GM18907 (cell line): ENCODE measurements at regions not wholly inside any gene's neighbourhood (a gene's known extent, or its start where the extent isn't known, plus 50 kb on each side); places are given as distances from the start of the nearest gene placed in this dataset.
"Not testable (repeated sequence)": the region's sequence is repeated elsewhere in the genome, so short reads cannot be mapped to it uniquely, and the experiment has no call there.

Experiments
- ATAC-seq: cut with Tn5 transposase; IDR thresholded peaks from one replicate; pipeline ENCODE4 v1.9.1; 2021; ENCODE audit warnings: mild to moderate bottlenecking, moderate library complexity; ENCODE audit not compliant: unreplicated experiment

DNA sequence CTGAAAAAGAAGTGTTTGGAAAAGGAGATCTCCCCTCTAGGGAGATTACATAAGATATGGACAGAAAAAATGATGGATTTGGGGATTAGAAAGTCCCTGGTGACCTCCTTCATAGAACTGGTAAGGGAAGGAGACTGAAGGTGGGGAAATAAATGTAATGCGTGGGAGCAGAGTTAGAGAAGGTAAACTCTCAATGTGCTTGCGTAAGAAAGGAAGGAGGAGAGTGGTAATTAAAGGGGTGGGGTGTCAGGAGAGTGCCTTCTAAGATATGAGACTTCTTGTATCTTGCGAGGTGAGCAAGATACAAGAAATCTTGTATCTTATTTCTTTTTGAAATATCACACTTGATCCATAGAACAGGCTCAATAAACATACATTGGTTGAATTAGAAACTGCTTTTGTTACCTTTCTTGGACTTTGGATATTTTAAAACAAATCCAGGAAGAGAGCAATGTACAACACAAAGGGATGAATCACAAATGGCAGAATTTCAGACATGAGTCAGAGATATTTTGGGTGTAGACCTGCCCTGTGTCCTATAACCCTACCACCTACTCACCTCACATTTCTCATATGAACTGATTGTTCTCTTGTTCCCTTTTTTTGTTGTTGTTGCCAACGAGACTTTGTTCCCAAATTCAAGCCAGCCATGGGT, 342.4 kb downstream of the INSIG2 start:
- ATAC-seq, result no peak

DNA sequence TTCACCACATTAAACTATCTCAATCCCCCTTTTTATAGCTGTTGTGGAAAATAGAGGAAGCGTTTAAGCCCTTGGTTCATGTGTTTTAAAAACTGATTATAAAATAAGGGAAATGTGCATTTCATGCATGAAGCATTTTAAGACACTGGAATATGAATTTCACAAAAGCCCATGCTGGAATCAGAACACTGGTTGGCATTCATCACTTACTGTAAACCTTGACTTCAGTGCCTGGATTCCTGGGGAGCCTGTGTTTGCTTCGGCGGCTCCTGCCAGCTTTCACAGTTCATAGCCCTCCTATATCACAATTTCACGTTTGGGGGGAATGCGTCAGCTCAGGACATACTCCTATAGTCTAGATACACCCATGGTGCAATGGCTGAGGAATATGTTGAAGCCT, 336.9 kb downstream of the INSIG2 start:
- ATAC-seq, result no peak

DNA sequence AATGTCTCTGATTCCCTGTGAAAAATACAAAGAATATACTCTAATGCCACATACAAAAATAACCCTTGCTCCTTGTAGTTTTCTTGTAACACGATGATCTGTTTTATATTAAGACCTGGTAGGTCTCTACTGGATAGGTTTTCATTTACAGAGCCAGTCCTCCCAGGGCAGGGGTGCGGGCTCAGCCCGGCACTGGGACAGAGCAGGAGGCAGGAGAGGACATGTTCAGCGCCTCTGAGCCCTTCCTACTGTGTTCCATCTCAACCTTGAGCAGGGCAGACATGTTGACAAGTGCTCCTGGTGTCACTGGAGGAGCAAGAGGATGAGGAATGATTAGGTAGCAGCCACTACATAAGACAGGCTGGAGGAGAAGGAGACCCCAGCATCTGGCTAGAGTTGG, 335.5 kb downstream of the INSIG2 start:
- ATAC-seq, result no peak

GRCh38 chr2:118421648-118422047, 333.4 kb downstream of the INSIG2 start:
- no peak for ATAC-seq

GRCh38 chr2:118417406-118418120, 329.3 kb downstream of the INSIG2 start:
- ATAC-seq, result no peak

DNA sequence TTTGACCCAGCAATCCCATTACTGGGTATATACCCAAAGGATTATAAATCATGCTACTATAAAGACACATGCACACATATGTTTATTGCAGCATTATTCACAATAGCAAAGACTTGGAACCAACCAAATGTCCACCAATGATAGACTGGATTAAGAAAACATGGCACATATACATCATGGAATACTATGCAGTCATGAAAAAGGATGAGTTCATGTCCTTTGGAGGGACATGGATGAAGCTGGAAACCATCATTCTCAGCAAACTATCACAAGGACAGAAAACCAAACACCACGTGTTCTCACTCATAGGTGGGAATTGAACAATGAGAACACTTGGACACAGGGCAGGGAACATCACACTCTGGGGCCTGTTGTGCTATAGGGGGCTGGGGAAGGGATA, 326.9 kb downstream of the INSIG2 start:
- not testable (repeated sequence) for ATAC-seq

GRCh38 chr2:118403658-118404451, 315.6 kb downstream of the INSIG2 start:
- ATAC-seq, result no peak

DNA sequence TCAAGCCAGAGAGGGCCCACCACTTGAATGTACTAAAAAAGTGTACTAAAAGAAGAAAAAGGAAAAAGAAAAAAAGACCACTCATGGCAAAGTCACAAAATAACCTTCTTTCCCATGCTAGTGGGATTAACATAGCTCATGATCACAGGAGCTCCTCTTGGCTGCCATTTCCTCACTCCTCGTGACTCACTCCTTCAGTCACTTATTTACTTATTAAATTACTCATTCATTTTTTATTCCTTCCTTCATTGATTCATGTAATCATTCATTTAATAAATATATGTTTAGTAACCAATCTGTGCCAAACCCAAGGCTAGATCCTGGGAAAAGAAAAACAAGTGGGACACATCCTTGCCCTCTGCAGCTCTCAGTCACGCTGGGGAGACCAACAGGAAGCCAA, 300.5 kb downstream of the INSIG2 start:
- ATAC-seq, result no peak

GRCh38 chr2:118387509-118387908, 299.2 kb downstream of the INSIG2 start:
- no peak for ATAC-seq

- no peak for ATAC-seq
These were observed 298.5 kb downstream of the INSIG2 start for GRCh38 chr2:118386641-118387302.

- ATAC-seq, result no peak
These were observed 292.8 kb downstream of the INSIG2 start for GRCh38 chr2:118380915-118381653.

- ATAC-seq, result no peak
These were observed 287.7 kb downstream of the INSIG2 start for GRCh38 chr2:118375907-118376485.

DNA sequence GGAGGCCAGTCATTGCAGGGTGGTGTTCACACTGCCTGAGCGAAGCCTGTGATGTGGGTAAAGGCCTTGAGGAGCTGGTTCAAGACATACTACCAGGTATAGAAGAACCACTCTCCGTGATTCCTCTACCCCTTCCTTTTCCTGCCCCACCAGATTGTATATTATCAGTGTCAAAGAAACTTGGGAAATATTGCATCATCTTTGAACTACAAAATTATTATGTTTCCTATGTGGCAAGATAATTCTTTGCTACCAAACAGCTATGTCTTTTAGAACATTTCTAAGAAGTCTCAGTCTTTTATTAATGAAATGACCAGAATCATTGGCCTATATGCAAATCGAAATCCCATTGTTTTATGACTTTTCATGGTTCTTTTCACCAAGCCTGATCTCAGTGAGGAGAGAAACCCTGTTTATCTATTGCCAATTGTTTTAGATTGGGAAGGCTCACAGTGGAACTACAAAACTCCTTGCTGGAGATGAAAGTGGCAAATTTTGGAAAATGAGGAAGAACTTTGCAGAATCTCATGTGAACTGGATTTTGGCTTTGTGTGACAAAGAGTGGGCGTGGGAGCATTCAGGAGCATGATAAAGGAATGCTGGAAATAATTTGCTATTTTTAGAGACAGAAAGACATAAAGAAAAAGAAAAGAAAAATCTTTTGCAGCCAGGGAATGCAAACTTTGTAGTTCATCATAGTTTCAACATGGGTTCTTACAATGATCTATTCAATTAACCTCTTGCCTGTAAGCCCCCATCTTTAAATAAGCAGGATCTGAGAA, 286.9 kb downstream of the INSIG2 start:
- ATAC-seq, result no peak

DNA sequence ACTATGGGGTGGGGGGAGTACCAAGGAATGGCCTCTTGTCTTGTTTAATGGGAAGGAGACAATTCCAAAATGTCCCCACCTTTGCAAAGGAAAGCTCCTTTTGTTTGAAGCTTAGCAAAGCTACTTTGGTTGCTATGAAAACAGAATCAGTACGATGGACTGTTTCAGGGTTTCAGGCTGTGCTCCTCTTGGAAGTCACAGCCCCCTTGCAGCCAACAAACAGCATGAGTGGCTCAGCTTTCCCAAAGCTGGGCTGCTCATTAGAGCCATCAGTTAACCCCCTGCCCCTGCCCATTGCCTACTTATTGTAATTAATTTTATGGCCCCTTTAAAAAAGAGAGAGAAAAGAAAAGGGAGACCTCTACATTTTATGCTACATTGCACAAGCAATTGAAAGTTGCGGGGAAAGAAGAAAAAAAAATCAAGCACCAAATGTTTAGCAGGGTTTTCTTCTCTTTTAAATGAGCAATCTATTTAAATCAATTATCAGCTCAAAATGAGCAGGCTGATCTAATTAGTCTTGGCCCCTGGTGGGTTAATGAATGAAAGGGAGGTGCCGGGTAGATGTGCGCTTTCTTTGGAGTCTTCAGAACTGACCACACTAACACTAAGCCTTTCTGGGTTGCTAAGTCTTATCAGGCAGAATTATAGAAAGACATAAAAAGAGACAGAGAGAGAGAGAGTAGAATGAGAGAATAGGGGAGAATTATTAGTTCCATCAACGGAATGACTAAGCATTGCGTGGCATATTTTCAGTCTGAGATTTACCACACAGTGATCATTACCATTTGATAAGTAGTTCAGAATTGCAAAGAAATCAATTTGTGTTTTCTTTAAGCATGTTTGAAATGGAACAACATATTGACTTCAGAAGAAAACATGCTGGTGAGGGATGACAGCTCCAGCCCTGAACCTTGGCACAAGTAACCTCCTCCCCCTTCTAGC, 284.9 kb downstream of the INSIG2 start:
- no peak for ATAC-seq

DNA sequence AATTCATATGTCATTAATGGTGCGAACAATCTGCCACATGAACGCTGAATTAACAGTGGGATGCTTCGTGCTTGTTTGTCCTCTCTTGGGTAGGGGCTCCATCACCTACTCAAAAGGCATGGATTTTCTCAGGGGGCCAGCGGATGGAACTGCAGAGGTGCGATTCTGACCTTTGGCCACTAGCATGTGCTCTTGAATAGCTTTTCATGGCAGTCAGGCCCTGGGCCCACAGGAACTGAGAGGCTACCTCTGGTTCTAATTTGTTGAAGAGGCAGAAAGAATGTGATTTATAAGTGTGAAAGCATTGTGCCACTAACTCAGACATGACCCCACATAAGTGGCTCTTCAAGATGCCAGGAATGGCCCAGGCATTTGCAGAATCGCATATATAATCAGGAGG, 283.2 kb downstream of the INSIG2 start:
- ATAC-seq, result peak; percentile 62

- ATAC-seq, result not testable (repeated sequence)
These were observed 281.2 kb downstream of the INSIG2 start for GRCh38 chr2:118369521-118369920.

GRCh38 chr2:118363604-118364003, 275.3 kb downstream of the INSIG2 start:
- ATAC-seq, result no peak

GRCh38 chr2:118356051-118356450, 267.8 kb downstream of the INSIG2 start:
- ATAC-seq, result no peak
